GM21576 (cell line): ENCODE measurements at regions not wholly inside any gene's neighbourhood (a gene's known extent, or its start where the extent isn't known, plus 50 kb on each side); places are given as distances from the start of the nearest gene placed in this dataset.
"Not testable (repeated sequence)": the region's sequence is repeated elsewhere in the genome, so short reads cannot be mapped to it uniquely, and the experiment has no call there.

Experiments used
- ATAC-seq: cut with Tn5 transposase; IDR thresholded peaks from one replicate; pipeline ENCODE4 v1.9.1; 2021; ENCODE audit warnings: mild to moderate bottlenecking, moderate library complexity; ENCODE audit not compliant: unreplicated experiment

DNA sequence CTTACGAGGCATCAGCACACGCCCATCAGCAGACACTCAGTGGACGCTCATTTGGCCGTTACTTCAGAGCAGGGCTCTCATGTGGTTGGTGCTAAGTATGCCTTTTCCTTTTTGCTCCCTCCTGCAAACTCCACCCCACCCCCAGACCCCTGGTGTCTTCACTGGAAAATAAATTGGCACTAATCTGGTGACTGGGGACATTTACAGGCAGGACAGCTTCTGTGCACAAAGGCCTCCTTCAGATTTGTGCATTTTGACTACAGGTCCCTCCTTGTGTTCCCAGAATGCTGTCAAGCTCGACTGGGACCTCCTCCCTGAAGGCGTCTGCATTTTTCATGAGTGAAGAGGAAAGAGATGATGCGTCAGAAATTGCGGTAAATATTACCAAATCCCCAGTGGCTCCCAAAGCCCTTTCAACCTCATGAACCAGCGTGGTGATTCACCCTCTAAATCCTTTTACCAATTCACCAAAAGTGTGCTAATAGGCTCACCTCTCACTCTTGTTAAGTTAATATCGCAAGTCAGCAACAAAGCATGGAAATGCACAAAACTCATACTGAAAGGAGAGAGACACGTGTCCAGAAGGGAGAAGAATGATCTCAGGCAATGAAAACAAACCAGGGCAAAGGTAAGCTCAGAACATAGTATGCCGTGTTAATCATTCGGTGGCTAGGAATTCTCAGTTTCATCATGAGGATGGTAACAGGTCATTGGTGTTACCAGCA lies 119.0 kb downstream of the NKX6-1 start:
- ATAC-seq: no peak

DNA sequence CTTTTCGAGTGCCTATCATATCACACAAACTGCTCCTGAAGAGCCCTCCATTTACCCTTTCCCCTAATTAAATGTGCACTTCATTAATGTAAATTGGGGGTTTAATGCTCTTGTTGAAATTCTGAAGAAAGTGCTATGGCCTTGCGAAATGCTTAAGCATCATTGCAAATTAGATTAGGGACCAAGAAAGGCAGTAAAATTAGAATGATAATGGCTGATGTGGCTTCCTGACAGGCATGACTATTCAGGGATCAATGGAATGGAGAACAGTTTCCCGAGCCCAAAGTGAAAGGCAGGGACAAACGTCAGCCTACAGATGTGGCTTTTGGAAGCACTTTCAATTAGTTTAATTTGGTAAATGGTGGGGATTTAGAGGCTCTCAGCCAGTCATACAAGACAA lies 120.1 kb downstream of the NKX6-1 start:
- ATAC-seq: no peak

DNA sequence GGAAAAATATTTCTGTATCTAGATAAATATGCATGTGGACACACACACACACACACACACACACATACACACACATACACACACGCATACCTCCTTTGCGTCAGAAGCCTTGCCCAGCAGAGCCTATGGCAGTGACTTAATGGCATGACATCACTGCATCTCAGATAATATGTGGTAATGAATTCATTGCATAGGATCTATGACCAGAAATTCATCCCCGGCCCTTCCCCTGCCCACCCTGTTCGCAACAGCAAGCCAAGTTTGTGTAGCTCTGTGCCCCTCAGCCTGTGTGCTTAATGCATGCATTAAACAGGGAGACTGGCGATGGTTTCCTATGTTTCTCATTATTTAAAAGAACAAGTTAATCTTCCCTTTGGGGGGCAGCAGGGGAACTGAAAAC lies 120.7 kb downstream of the NKX6-1 start:
- no peak for ATAC-seq

DNA sequence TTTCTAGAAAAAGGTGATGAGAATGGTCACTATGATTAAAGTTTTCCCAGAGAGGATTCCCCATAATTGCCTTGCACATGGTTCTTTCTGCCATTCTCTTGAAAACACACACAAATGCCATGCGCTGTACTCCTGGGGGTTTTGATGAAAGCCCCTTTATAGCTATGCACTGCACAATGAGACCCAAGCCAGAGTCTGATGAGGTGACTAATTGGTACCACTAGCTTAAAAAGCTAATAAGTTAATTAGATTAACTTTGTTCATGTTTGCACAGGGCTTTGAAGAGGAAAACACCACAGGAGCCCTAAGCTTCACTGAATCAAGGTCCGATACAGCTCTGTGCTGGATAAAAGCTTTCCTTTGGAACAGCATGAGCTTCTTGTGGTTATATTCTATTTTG lies 132.2 kb downstream of the NKX6-1 start:
- ATAC-seq: no peak

DNA sequence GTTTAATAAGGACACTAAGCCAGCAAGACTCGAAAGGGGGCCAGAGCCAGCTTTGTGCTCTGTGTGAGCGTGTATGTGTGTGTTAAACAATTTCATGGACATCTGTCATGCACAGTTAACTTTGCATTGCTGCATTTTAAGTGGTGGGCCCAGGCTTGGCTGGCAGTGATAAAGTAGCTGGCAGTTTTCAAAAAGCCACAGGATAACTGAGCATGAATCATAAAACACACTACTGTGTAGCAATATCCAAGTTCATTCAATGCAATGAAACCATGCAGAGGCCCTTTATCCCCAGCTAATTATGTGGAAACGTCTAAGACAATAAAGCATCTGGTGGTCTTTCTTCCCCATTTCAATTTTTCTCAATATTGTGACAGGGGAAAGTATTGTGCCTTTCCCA lies 132.9 kb downstream of the NKX6-1 start:
- ATAC-seq: no peak

DNA sequence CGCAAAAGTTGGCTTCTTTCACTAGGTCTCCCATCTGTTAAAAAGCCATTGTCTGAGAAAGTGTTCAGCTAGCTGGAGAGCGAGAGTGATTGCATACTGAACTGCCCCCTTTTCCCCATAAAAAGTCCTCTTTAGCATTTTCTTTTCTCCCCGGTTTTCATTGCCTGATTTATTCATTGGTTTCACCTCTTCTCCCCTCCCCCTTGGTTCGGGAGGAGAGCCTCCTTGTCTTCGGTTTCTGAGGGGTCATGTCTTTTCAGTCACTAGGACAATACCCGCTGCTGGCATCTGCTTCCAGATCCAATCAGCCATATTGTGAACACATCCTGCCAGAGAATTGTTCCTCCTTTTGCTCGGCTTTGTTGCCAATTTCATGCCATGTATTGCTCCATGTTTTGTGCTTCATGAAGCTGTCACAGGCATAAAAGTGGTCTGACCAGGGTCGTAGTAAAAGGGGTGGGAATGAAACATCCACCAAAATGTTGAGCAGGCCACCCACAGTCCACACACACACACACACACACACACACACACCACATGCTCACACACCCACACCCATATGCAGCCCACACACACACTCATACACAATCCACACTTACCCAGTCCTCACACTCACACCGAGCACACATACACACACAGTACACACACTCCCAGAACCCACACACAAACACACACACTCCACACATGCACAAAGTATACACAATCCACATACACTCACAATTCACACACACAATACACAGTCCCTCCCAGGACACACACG lies 136.0 kb downstream of the NKX6-1 start:
- no peak for ATAC-seq

DNA sequence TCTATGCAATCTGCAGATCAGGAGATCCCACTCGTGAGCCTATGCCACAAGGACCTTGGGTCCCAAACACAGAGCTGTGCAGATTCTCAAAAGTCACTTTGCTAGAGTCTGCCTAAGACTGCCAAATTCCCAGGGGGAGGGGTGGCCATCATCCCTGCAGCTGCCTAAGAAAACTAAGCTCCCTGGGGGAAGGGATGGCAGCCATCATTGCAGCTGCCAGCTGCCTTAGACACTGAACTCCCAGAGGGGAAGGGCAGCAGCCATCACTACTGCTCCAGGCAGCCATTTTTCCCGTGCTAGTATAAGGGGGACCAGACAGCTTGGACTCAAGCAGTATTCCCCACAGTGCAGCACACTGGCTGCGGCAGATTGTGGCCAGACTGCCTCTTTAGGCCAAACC lies 156.9 kb downstream of the NKX6-1 start:
- ATAC-seq: no peak

DNA sequence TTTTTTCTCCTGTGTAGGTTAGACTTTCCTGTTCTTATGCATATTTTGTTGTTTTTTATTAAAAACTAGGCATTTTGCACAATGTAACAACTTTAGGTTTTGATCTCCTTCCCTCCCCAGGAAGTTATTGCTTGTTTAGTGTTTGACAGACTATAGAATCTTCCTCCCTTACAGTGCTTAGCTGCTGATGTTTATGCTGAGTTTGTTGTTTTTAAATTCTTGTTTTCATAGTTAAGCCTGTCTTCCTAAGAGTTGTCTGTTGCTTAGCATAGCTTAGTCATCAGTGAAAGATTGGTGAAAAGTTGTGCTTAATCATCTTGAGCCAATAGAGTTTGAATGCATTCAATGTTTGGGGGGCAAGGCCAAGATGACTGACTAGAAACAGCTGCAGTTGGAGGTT lies 157.5 kb downstream of the NKX6-1 start:
- no peak for ATAC-seq

DNA sequence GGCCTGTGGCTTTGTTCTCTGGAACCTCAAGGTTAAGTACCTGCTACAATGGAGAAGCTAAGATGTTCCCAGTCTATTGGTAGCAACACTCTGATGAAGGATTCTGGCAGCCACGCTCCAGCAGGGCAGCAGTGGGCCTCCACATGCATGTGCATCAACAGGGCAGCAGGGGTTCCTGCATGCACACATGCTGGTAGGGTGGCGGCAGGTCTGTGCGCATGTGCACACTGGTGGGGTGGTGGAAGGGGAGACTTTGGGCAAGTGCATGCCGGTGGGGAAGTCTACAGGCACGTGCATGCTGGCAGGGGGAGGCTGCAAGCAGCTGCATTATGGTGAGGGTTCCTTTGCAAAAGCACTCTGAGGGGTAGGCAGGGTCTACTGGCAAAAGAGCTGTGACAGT lies 160.7 kb downstream of the NKX6-1 start:
- ATAC-seq: no peak

DNA sequence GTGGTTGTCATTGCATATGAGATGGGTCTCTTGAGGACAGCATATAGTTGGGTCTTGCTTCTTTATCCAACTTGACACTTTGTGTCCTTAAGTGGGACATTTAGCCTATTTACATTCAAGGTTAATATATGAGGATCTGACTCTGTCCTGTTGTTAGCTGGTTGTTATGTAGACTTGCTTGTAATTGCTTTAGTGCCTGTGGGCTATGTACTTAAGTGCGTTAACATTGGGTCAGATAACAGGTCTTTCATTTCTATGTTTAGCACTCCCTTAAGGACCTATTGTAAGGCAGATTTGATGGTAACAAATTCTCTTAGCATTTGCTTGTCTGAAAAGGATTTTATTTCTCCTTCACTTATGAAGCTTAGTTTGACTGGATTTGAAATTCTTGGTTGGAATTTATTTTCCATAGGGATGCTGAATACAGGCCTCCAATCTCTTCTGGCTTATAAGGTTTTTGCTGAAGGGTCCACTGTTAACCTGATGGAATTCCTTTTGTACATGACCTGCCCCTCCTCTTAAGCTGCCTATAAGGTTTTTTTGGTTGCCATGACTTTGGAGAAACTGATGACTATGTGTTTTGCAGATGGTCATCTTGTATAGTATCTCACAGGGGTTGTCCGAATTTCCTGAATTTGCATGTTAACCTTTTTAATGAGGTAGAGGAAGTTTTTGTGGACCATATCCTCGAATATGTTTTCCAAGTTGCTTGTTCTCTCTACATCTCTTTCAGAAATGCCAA lies 162.0 kb downstream of the NKX6-1 start:
- no peak for ATAC-seq

DNA sequence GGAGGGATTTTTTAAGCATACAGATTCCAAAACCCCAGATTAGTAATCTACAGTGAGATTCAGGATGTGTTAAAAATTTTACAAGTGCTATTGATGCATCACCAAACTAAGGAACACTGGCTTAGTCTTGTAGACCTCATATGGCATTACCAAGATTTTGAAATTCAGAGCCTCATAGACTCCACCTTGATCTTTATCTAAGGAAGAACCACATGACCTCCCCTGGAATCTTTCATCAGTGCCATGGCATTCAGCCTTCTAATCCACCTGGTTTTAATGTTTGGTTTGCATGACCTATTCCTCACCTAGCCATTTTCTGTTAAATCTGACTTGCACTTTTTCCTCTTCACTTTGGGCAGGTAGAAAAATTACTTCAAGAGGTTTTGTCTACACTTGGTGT lies 171.6 kb downstream of the NKX6-1 start:
- ATAC-seq: no peak

DNA sequence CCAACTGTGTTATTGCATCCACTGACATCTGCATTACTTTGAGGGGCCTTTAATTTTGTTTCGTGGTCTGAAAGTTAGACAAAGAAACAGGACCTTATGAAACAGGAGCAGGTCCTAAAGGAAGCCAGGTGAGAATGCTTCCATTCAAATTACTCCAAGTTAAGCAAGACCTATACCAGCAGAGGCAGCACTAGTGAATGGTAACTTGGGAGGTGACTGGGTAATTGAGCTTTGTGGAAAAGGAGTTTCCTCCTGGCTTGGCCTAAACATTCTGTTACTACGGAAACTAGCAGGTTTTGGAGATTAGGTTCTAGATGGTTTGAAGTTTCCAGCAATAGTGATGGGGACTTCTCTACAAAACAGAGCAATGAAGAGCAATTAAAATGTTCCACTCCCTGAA lies 173.5 kb downstream of the NKX6-1 start:
- ATAC-seq: no peak

DNA sequence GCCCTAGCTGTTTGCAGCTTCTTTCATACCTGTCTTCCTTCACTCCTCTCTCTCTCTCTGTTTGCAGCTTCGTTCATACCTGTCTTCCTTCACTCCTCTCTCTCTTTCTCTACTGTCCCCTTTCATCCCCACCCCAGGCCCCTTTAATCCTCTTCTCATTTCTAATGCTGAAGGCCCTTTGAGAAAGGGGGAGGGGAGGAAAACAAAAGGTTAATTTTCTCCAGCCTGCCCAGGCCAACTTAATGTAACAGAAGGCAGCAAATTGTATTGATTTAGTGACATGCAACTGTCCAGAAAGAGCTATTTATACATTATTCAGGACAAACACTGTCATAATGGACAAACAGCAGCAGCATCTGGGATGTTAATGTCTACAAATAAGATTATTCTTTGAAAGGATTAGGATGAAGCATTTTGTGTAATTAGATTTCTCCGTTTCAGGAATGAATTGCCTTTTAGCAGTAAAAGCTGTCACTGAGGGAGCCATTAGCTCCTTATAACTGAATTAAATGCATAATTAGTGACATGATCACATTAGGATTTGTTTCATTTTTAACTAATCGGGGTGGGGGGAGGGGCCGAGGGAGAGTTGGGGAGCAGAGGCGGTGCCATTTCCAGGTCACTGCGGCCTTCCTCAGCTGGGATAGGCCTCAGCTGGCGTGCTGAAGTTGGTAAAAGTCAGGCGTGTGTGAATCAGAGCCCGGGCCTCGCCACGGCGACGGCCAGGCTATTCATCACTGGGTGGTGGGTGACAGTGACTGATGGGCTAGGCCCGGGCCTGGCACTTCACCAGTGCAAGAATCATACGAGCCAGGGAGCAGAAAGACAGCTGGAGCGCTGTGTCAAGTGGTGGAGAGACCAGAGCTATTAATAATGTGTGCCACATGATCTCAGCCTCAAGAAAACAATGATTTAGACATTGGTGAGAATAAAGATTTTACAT lies 174.5 kb downstream of the NKX6-1 start:
- no peak for ATAC-seq

DNA sequence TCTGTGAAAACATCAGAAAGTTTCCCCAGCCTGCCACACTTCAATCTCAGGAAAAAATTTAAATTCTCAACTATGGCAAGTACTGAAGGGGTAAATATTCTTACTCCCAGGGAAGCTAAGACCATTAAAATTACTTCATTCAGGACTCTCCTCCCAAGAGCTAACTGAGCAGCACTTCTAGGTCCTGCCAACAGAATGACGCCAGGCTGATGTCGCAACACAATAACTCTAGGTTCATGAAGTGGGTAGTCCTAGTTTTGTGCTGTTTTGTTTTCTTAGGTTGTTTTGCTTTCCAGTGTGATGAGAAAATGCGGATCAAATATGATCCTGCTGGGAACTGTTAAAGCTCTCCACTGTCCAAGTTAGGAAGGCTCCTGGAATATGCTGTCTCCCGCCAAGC lies 180.0 kb downstream of the NKX6-1 start:
- no peak for ATAC-seq

DNA sequence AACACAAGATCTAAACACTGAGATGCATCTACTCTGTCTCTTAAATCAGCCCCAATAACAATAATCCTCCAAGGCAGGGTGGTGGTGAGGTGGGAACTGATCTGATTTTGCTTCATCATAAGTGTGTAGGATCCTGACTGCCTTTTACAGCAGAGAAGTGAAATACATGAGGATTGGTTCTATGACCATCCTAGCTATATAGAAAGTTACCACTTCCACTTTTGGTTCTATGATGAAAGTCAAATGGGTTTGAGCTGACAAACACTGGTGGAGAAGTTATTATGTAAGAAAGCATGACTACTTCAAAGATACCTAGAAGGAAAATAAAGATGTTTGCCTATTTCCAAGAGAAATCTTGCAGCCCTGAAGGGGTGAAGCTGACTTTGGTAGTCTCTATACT lies 181.6 kb downstream of the NKX6-1 start:
- no peak for ATAC-seq

DNA sequence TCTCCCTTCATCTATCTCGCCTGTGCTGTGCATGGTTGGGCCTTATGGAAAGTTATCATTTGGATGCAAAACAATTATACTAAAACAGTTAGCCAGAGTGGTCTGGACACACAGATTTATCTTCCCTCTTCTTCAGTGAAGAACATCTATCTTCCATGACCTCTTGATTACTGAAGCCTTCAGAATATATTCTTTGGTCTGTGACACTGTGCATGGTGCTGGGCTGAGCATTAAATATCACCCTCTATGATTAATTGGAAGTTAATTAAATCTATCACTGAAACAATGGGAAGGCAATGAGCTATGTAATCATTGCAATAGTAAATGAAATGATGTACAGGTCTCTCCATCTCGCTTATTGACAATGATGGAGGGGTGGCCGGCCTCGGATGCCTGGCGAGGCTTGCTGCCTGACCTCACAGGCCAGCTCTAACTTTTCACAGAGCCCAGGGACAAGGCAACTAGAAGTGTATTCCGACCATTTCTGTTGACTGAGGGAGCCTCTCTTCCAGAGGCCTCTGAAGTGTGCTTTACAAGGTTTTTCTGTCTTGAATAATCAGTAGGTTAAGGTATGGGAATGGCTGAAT lies 186.6 kb downstream of the NKX6-1 start:
- ATAC-seq: no peak

DNA sequence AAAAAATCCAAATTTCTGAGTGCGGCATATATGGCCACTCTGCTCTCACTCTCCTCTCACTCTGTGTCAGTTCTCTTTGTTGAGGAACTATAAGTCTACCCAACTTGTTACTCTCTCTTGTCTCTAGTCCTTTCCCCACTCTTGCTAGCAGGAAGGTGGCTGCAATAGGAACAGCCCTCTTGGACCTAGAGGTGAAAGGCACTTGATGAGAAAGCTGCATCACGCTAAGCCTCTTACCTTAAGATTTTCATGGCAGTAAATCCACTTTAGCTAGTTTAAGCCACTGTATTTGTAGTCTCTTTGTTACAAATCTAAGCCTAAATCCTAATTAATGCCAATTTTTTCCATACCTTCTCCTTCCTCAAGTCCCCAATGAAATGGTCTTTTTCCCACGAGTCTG lies 189.9 kb downstream of the NKX6-1 start:
- ATAC-seq: no peak

DNA sequence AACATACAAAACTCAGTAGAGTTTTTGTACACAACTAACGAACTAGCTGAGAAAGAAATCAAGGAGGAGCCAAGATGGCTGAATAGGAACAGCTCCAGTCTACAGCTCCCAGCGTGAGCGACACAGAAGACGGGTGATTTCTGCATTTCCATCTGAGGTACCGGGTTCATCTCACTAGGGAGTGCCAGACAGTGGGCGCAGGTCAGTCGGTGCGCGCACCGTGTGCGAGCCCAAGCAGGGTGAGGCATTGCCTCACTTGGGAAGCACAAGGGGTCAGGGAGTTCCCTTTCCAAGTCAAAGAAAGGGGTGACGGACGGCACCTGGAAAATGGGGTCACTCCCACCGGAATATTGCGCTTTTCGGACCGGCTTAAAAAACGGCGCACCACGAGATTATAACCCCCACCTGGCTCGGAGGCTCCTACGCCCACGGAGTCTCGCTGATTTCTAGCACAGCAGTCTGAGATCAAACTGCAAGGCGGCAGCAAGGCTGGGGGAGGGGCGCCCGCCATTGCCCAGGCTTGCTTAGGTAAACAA lies 200.3 kb downstream of the NKX6-1 start:
- ATAC-seq: not testable (repeated sequence)

DNA sequence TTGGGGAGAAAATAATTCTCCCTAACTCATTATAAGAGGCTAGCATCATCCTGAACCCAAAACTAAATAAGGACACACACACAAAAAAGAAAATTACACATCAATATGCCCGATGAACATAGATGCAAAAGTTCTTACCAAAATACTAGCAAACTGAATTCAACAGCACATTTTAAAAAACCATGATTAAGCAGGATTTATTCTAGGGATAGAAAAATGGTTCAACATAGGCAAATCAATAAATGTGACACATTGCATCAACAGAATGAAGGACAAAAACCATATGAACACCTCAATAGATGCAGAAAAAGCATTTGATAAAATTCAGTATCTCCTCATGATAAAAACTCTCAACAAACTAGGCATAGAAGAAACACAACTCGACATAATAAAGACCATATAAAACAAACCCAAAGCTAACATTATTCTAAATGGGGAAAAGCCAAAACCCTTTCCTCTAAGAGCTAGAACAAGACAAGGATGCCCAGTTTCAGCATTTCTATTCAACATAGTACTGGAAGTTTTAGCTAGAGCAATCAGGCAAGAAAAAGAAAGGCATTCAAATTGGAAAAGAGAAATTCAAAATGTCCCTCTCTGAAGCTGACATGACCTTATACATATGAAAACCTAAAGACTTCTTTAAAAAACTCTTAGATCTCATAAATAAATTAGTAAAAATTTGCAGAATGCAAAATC lies 200.9 kb downstream of the NKX6-1 start:
- no peak for ATAC-seq

DNA sequence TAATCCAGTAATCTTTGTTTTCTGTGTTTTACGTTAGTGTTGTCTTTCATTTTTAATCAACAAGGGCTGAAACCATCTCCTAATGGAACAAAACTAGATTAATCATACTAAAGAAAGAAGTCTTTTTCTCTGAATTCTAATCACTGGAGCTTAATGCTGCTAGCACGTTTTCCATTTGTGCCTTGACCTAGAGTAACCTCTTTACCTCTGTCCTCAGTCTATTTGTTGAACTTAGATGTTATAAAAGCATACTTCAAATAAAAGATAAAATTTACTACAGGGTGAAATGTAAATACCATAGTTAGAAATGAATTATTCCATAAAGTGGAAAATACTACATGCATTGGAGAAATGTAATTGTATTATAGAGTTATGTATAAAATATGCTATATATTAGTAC lies 207.1 kb downstream of the NKX6-1 start:
- ATAC-seq: no peak
